ENCODE measurements at regions not wholly inside any gene's neighbourhood (a gene's known extent, or its start where the extent isn't known, plus 50 kb on each side); places are given as distances from the start of the nearest gene placed in this dataset.

GRCh38 chr7:16204953-16205352, 216.4 kb downstream of the CRPPA start:
- TF ChIP-seq CTCF (conservative IDR thresholded peaks at IDR 0.05; ENCODE audit: low read length) (no peak), EZH2phosphoT487 (IDR thresholded peaks at IDR 0.05; ENCODE audit: borderline replicate concordance) (no peak)
